ENCODE measurements at regions not wholly inside any gene's neighbourhood (a gene's known extent, or its start where the extent isn't known, plus 50 kb on each side); places are given as distances from the start of the nearest gene placed in this dataset.

GRCh38 chr9:90991953-90992352 is 190.3 kb downstream of the SYK start:
- ChIA-PET CTCF (no interaction called here), POLR2A (no interaction called here)

GRCh38 chr9:90995516-90995915 is 193.9 kb downstream of the SYK start:
- TF ChIP-seq SUZ12 (IDR thresholded peaks at IDR 0.05), result no peak
- TF ChIP-seq ZNF384 (IDR thresholded peaks at IDR 0.05), result no peak
- TF ChIP-seq ARNT (IDR thresholded peaks at IDR 0.05), result no peak
- TF ChIP-seq HDGF (IDR thresholded peaks at IDR 0.05; ENCODE audit: borderline replicate concordance), result no peak
- TF ChIP-seq SP1 (IDR thresholded peaks at IDR 0.05), result no peak
- no peak for TF ChIP-seq TARDBP (IDR thresholded peaks at IDR 0.05)
- TF ChIP-seq BHLHE40 (IDR thresholded peaks at IDR 0.05; ENCODE audit: borderline replicate concordance), result no peak
- TF ChIP-seq LEF1 (IDR thresholded peaks at IDR 0.05; ENCODE audit: borderline replicate concordance), result no peak
- TF ChIP-seq NFRKB (IDR thresholded peaks at IDR 0.05), result no peak
- TF ChIP-seq PKNOX1 (IDR thresholded peaks at IDR 0.05), result no peak
- TF ChIP-seq CTBP1 (IDR thresholded peaks at IDR 0.05; ENCODE audit: borderline replicate concordance), result no peak
- TF ChIP-seq FOXM1 (IDR thresholded peaks at IDR 0.05; ENCODE audit: borderline replicate concordance), result no peak
- TF ChIP-seq FOXA1 (IDR thresholded peaks at IDR 0.05), result no peak
- TF ChIP-seq FOXK2 (IDR thresholded peaks at IDR 0.05), result no peak
- no peak for TF ChIP-seq L3MBTL2 (conservative IDR thresholded peaks at IDR 0.05)
- ChIA-PET POLR2A (no interaction called here), CTCF (interaction anchor here (0.6 kb wide), 1 partner anchor 66 kb away, joined by 3 read pairs; no protein-coding TSS in a partner anchor)
- DNase-seq (ENCODE audit: extremely low spot score), result no peak

More at GRCh38 chr9:90991953-90992352, 190.3 kb downstream of the SYK start:
- no peak for DNase-seq (ENCODE audit: extremely low spot score)
- no peak for TF ChIP-seq ARNT (IDR thresholded peaks at IDR 0.05)
- TF ChIP-seq CTBP1 (IDR thresholded peaks at IDR 0.05; ENCODE audit: borderline replicate concordance), result no peak
- TF ChIP-seq FOXA1 (IDR thresholded peaks at IDR 0.05), result no peak
- TF ChIP-seq ELF4 (IDR thresholded peaks at IDR 0.05), result no peak

- POLR2A ChIA-PET, result no interaction called here
- TF ChIP-seq FOXM1 (IDR thresholded peaks at IDR 0.05; ENCODE audit: borderline replicate concordance) (no peak), HDGF (IDR thresholded peaks at IDR 0.05; ENCODE audit: borderline replicate concordance) (no peak), ELF4 (IDR thresholded peaks at IDR 0.05) (no peak), L3MBTL2 (conservative IDR thresholded peaks at IDR 0.05) (no peak), TARDBP (IDR thresholded peaks at IDR 0.05) (no peak), SP1 (IDR thresholded peaks at IDR 0.05) (no peak), PKNOX1 (IDR thresholded peaks at IDR 0.05) (no peak), CTBP1 (IDR thresholded peaks at IDR 0.05; ENCODE audit: borderline replicate concordance) (no peak), FOXK2 (IDR thresholded peaks at IDR 0.05) (no peak), ZNF384 (IDR thresholded peaks at IDR 0.05) (no peak), FOXA1 (IDR thresholded peaks at IDR 0.05) (no peak), LEF1 (IDR thresholded peaks at IDR 0.05; ENCODE audit: borderline replicate concordance) (no peak), BHLHE40 (IDR thresholded peaks at IDR 0.05; ENCODE audit: borderline replicate concordance) (no peak), SUZ12 (IDR thresholded peaks at IDR 0.05) (no peak), ARNT (IDR thresholded peaks at IDR 0.05) (no peak), NFRKB (IDR thresholded peaks at IDR 0.05) (no peak)
- DNase-seq (ENCODE audit: extremely low spot score), result no peak
- CTCF ChIA-PET, result no interaction called here
Measured at GRCh38 chr9:90996154-90997065, 194.8 kb downstream of the SYK start.

DNA sequence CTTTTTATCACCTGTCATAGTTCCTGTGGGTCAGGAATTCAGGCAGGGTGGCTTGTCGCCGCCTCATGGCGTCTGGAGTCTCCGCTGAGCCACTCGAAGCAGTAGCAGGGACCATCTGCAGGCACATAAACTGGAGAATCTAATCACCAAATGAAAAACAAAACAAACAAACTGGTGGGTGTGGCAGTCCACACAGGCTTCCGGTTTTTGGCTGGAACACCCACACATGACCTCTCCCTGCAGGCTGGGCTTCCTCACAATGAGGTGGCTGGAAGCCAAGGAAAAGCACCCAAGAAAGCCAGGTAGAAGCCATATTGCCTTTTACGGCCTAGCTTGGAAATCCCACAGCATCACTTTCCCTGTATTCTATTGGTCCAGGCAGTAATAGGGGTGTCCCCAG is 197.0 kb downstream of the SYK start:
- DNase-seq (ENCODE audit: extremely low spot score), result no peak
- POLR2A ChIA-PET, result no interaction called here
- CTCF ChIA-PET, result no interaction called here
- TF ChIP-seq FOXA1 (IDR thresholded peaks at IDR 0.05) (no peak), ELF4 (IDR thresholded peaks at IDR 0.05) (no peak), HDGF (IDR thresholded peaks at IDR 0.05; ENCODE audit: borderline replicate concordance) (no peak), ARNT (IDR thresholded peaks at IDR 0.05) (no peak), NFRKB (IDR thresholded peaks at IDR 0.05) (no peak), CTBP1 (IDR thresholded peaks at IDR 0.05; ENCODE audit: borderline replicate concordance) (no peak), PKNOX1 (IDR thresholded peaks at IDR 0.05) (no peak), SUZ12 (IDR thresholded peaks at IDR 0.05) (no peak), L3MBTL2 (conservative IDR thresholded peaks at IDR 0.05) (no peak), FOXM1 (IDR thresholded peaks at IDR 0.05; ENCODE audit: borderline replicate concordance) (no peak), ZNF384 (IDR thresholded peaks at IDR 0.05) (no peak), BHLHE40 (IDR thresholded peaks at IDR 0.05; ENCODE audit: borderline replicate concordance) (no peak), SP1 (IDR thresholded peaks at IDR 0.05) (no peak), FOXK2 (IDR thresholded peaks at IDR 0.05) (no peak), LEF1 (IDR thresholded peaks at IDR 0.05; ENCODE audit: borderline replicate concordance) (no peak)

GRCh38 chr9:90999425-91000397 is 198.1 kb downstream of the SYK start:
- CTCF ChIA-PET, result no interaction called here

More at GRCh38 chr9:90999425-91000397, 198.1 kb downstream of the SYK start:
- POLR2A ChIA-PET, result no interaction called here
- TF ChIP-seq LEF1 (IDR thresholded peaks at IDR 0.05; ENCODE audit: borderline replicate concordance) (no peak), ARNT (IDR thresholded peaks at IDR 0.05) (no peak)
- DNase-seq (ENCODE audit: extremely low spot score), result no peak

All from HEK293T (cell line).